HG02588 (cell line): ENCODE measurements at regions not wholly inside any gene's neighbourhood (a gene's known extent, or its start where the extent isn't known, plus 50 kb on each side); places are given as distances from the start of the nearest gene placed in this dataset.

Experiments used
- ATAC-seq: cut with Tn5 transposase; IDR thresholded peaks from one replicate; pipeline ENCODE4 v1.9.1; 2021; ENCODE audit warnings: mild to moderate bottlenecking, moderate library complexity; ENCODE audit not compliant: unreplicated experiment

DNA sequence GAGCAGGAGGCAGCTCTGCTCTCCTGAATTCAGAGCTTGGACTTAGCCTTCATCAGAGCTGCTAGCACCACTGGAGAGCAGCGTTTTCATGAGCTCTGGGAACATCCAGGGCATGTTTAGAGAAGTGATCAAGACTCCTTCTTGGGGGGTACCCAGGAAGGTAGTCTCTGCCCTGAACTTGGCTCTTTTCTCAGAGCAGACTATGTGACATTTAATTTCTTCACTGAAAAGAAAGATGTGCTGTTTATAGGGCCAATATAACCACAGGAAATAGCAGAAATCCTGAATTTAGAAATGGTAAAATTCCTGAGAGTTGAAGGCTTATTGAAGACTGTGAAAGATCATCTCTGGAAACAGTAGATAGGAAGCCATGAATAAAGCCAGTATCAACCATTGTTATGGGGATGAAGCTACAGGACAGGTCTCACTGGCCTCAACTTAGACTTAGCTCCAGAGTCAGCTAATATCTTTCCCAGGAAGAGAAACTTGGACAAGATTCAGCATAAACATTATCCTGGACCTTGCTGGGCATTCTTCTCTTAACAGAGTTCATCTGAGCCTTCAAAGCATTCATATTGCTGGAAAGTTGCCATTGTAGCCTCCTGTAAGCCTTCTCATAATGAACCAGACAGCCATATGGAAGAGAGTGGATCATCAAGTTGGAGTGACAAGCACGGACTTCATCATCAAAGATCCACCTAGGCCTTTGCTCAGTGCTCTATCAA is 386.6 kb upstream of the THBS1 start:
- ATAC-seq = no peak

DNA sequence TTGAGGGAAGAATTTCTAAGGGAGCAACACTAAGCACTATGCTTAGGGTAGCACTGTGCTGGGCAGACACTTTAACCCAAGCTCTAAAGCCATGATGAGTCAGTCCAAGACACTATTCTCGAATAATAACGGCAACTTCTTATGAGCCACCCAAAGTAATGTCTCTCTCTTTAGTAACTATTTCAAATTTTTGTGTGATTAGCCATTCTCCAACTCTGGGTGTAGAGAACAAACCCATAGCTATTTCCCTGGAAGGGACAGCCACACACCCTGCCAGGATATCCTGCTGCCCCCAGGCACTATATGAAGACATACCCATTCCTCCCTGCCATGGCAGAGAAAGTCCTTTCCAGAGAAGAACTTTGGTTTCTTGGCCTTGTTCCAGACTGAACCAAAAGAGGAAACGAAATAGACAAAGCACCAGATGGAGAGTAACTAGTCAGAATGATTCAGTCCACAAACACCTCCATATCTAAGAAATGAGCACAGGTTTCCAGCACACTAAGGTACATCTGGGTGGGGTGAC is 384.9 kb upstream of the THBS1 start:
- ATAC-seq = no peak

DNA sequence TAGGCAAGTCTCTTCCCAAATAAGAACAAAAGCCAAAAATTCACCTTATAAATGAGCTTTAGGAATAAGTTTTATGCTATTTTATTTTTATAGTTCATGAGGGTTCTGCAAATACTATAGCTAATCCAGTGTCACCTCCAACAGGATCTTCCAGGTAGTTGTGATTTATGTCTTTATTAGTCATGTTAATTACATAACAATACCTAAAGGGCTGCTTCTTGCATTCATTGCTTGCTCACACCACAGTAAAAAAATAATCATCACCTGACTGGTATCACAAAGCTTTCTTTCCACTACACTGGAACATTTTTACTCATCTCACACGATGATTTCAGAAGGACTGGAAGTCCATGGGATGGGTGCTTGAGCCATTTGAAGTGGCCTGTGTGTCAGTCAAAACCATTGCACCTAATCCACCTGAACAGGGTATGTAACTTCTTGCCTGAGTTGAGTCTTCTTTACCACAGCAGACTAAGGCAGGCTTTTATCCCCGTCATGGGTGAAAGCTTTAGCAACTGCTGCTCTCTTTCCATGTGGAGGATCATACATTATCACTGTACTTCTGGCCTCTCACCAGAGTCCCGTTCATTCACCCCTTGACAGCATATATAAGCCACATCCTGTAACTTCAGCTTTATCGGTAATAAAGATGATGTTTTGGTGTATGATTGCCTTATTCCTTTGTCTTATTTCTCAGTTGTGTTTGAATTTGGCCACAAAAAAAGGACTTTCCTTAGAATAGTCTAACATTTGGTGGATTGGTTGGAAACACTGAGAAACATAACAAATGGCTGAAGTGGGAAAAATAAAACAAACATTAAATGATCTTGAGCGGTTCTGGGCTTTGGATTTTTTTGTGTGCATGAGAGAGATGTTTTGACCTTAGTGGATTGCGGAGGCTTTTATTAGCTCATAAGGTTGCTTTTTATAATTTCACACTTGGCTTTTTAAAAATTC is 382.6 kb upstream of the THBS1 start:
- no peak for ATAC-seq

DNA sequence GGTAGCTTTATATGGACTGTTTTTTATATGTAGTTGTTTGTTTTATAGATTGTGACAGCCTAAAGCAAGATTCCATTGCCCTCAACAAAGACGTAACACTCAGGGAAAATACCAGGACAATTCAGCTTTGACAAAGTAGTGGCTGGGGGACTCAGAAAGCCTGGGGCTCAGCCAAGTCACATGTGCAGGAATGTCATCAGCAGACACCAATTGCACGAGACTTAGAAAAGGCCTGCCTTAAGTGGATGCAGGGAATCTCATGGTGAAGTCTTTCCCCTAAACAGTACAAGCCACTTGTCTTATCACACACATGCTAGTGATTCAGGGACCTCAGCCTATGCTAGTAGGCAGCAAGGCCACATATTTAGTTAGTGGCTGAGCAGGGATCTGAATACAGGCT is 381.8 kb upstream of the THBS1 start:
- no peak for ATAC-seq

DNA sequence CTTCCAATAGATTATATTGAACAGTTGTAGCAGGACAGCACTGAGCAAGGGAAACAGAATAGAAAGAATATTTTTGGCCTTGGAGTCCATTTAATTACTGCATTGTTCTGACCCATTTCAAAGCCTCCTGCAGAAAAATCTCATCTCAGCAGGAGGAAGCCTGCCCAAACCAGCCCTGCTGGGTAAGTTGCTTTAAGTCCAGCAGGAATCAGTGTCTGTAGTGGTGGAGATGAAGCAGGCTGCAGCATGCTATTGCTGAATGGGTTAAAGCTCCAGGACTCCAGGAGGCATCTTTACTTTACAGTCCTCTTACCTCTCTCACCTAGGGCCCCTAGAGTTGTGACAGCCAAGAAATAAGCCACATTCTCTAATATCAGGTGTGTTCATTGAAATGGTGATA is 380.3 kb upstream of the THBS1 start:
- no peak for ATAC-seq

DNA sequence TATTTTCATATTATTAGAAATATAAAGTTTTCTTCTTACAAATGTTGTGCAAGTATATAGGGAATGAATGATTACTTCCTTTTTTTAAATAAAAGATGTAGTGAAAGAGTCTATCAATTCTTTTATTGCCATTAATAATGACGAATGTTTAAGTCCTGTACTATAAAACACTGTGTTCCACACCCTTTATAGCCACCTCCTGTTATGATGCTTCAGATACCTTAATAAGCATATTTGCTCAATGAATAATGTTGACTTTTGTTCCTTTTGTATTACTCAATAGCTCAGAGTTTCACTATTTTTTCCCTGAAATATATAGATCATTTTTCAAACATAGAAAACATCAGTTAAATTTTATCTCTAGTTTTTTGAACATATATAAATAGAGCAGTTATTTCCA is 378.2 kb upstream of the THBS1 start:
- no peak for ATAC-seq

DNA sequence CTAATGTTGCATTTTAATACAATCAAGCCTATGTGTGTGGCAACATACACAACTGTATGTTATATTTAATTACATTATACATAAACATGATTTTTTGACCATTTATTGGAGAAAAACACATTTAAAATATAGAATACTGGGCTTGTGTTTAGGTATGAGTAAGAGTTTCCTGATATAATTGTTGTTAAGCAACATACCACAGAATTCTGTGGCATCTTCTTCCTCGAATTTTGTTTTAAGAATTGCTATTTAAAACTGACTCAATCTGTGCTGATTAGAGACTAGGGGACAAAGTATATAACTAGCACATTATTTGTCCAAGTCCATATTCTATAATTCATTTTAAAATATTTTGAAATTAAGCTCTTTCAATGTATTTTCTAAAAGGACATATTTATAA is 376.8 kb upstream of the THBS1 start:
- no peak for ATAC-seq

DNA sequence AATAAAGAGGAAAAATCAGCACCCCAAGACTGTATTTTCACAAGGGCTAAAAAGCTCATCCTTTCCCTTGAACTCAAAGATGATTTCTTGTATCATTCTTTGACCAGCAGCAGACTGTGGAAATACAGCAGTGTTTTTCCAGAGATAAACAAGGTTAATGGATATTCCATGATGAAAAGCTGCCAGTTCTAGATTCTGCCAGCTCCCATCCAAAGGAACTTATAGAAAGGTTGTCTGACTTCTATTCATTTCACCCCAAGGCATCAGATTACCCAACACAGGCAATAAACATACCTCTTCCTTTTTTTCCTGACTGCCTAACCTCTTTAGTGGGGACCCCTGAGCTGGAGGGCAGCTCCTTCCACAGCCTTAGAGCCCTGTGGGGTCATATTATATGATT is 375.8 kb upstream of the THBS1 start:
- ATAC-seq = no peak

DNA sequence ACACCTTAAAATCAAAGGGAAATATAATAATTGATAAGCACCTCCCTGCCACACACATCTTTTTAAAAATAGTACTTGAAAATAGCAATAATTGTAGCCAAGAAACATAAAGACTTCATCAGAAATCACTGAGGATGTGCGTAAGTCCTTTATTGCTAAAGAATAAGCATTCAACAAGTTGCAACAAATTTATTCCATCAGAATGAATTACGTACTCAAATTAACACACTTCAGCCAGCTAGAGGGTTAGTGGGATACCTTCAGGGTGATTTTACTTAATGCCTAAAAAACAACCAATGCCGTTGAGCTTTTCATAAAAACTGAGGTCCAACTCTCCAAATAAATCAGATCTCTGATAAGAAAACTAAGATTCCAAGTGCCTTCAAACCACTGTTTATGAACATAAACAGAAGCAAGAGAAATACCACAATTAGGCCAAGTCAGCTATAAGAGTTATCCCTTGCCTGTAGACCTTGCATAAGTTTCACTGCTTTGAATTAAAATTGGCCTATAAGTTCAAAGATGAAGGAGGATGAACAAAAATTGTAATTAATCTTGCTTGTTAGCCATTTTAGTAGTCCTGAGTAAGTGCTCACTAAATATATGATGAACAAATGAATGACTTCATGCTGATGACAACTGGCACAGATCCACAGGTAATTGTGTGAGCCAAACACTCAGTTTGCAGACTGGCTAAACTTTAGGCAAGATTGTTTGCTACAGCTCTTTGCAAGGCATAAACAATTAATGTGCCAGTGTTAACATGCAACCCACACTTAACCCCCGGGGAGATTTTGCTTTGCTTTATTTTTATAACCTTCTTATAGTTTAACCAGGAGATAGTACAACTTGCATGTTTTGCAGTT is 375.1 kb upstream of the THBS1 start:
- no peak for ATAC-seq

DNA sequence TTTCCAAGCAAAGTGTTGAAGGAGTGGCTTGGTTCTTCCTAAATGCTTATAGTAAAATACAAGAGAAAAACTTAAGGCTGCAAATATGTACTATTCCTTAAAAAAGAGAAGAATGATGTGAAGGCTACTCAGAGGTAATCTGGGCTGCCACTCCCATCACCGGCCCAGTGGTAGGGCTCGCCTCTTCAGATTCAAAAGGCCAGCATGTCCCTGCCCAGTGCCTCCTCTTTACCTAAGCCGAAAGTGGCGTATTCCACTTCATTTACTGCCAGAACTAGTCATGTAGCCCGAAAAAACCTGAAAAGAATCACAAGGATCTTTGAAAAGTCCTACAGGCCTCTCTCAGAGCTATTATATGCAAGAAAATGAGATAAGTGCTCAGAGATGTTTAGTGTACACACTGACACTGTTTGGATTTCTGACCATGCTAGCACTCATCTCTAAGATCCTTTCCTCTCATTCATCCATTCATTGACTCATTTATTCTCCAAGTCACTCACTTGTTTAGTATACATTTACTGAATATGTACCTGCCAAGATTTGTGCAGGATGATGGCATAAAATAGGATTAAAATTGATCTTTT is 373.3 kb upstream of the THBS1 start:
- no peak for ATAC-seq

DNA sequence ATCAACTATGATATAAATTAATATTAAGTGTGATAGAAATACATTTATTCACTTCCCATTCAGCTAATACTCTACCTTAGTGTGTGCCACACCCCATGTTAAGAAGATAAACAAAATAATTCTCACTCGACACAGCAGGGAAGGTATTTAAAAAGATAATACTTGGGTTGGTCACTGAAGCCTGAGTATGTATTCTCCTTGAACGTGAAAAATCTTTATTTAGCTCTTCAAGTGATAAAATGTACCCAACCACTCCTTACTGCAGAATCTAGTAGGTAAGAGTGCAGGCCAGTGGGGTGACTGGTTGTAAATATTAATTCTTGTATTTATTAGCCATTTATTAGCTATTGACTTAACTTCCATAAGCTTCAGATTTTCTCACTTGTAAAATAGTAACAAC is 372.7 kb upstream of the THBS1 start:
- ATAC-seq = no peak

DNA sequence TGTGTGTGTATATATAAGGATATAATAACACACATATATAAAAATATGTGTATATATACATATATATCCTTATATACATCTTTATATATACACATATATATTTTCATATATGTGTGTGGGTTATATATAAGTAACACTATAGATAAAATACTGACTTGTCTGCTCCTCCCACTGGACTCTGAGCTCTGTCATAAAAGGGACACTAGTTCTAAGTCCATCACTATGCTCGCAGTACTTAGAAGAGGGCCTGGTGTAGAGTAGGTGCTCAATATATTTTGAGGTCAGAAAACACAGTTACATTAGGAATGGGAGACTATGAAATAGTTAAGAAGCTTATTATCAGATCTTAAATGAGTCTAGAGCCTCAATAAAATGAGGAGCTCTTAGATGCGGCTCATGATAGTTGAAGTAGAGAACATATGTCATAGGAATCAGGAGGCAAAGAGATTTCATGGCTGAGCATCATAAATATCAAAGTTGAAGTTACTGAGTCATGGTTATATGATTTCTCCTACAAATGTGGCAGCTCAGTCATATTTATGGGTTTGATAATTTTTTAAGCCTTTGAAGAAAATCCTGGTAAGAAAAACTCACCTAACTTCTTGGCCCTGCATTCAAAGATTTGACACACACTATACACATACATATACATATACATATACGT is 371.2 kb upstream of the THBS1 start:
- no peak for ATAC-seq

DNA sequence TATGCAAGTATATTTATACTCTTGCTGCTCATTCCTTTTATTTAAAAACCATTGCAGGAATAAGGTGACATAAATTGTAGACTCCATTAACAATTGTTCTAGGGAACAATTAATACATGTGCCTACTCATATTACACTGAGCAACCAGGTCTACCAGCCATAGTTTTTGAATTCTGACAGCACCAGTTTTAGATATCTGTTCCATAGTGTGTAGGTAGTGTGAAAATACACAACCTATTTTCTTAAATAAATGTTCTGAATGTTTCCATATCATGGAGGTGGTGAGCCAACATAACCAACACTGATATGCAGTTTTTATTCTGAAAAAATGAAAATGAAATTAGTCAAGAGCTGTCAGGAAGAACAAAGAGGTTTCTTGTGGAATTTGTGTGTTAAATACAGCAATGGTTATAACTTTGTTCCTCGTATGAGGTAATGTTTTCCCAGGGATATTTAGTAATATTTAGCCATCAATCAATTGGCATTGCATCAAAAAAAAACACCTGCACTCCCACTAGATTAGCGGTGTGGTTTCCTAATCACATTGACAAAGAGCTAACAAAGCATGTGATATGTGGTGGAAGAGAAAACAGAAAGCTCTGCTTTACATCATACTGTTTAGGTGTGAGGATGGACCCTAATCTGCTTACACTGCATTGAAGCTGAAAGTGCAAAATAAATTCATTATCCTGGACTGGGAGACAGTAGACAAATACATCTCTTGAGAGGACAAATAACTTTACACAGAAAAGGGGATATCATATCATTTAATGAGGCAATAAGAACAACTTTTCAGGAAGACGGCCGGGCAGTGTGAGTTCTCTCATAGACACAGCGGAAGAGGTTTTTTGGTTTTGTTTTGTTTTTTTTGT is 369.5 kb upstream of the THBS1 start:
- ATAC-seq = no peak

DNA sequence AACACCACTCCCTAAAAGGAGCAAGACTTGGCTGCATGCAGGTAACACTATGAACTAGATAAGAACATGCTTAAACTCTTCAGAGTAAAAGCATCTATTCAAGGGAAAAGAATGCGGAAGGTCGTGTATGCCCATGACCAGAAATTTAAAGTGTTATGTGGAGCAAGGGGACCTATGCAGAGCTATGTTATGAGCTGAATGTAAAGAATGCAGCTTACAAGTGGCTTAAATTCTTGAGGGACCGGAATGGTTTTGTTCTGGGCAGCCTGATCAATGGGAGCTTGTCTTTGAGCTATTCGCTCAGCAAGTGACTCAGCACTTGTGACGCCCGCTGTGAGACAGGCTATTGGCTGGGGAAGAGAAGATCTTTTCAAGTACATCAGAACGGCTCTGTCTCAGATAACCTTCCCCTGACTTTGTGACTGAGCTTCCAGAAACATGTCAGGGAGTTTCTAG is 367.5 kb upstream of the THBS1 start:
- ATAC-seq = no peak

DNA sequence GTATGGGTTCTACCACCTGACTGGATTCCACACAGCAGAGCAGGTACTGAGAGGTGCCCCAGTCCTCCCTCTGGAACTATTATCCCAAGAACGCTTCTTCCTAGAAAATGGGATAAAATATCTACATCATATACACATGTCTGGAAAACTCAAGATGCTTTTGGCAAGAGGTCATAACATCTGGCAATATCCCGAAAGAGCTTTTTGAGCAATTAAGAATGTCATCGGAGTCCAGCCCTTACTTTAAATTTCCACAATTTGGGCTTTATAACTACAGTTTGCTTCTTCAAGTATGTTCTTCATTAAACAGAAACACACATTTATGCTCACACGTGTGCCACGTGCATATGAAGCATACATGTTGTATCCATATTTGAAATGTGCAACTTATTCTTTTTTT is 365.9 kb upstream of the THBS1 start:
- no peak for ATAC-seq

DNA sequence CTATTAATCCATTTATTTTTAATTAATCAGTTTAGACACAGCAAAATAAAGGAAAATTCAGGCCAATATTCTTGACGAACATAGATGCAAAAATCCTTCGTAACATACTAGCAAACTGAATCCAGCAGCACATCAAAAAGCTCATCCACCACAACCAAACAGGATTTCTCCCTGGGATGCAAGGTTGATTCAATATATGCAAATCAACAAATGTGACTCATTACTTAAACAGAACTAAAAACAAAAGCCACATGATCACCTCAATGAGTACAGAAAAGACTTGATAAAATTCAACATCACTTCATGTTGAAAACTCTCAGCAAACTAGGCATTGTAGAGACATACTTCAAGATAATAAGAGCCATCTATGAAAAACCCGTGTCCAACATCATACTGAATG is 364.1 kb upstream of the THBS1 start:
- ATAC-seq = no peak

DNA sequence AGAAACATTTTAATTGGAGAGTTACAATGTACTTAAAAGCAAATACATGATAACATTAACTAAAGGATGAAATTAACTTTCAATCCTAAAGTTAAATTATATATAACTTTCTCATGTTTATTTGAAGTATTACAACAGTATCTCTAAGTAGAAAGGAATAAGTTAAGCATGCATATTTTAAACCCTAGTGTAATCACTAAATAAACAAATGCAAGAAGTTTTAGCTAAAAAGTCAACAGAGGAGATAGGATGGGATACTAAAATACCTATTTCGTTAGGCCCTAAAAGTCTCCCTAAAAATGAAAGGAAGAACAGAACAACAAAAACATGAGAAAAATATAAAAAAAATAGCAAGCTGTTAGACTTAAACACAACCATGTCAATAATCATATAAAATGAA is 361.3 kb upstream of the THBS1 start:
- no peak for ATAC-seq

DNA sequence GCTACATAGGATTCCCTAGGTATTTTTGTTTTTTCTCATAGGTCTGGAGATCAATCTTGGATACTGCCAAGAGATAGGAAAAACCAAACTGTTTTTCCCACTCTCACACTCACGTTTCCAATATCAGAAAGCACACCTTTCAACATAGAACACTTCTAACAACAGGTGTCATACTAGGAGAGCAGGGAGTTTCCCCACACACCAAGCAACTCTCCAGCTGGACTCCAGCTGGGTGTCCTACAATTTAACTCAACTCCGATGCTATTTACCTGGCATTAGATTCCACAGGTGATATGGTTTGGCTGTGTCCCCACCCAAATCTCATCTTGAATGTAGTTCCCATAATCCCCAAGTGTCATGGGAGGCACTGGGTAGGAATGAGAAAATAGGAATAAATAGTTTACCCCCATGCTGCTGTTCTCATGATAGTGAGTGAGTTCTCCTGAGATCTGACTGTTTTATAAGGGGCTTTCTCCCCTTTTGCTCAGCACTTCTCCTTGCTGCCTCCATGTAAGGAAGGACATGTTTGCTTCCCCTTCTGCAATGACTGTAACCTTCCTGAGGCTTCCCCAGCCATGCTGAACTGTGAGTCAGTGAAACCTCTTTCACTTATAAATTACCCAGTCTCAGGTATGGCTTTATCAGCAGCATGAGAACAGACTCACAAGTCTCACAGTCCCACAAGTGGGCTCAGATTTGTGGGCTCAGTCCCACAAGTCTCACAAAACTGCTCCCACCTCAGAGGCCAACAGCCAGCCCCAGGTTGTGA is 354.5 kb upstream of the THBS1 start:
- no peak for ATAC-seq
